GM12864 (cell line): ENCODE measurements at regions not wholly inside any gene's neighbourhood (a gene's known extent, or its start where the extent isn't known, plus 50 kb on each side); places are given as distances from the start of the nearest gene placed in this dataset.

Experiments used
- DNase-seq: peaks from one replicate; pipeline ENCODE4 v3.0.0-alpha.2; 2011; ENCODE audit warnings: low read depth
- H3K4me3 ChIP-seq: 2 replicates; pipeline ENCODE4 v1.5.1; 2011; ENCODE audit warnings: mild to moderate bottlenecking, low read depth, low read length, control low read depth
- CTCF ChIP-seq: IDR thresholded peaks from 2 replicates; pipeline ENCODE4 v1.5.1; 2011; ENCODE audit warnings: low read depth, mild to moderate bottlenecking, moderate library complexity, low read length, control low read depth, inconsistent platforms; ENCODE audit errors: missing control alignments

GRCh38 chr16:65545413-65545956 lies 423.6 kb upstream of the CDH11 start:
- no peak for TF ChIP-seq CTCF
- DNase-seq = no peak
- H3K4me3 ChIP-seq = no peak overlapping the region

- no peak for DNase-seq
- H3K4me3 ChIP-seq = no peak overlapping the region
- no peak for TF ChIP-seq CTCF
These were observed 422.2 kb upstream of the CDH11 start for GRCh38 chr16:65543781-65544740.

- no peak for DNase-seq
- TF ChIP-seq CTCF = no peak
These were observed 419.8 kb upstream of the CDH11 start for GRCh38 chr16:65541646-65542045.

GRCh38 chr16:65540901-65541300 lies 419.0 kb upstream of the CDH11 start:
- TF ChIP-seq CTCF = no peak
- H3K4me3 ChIP-seq = no peak overlapping the region
- DNase-seq = no peak

More at GRCh38 chr16:65541646-65542045, 419.8 kb upstream of the CDH11 start:
- H3K4me3 ChIP-seq = no peak overlapping the region

- TF ChIP-seq CTCF = no peak
- DNase-seq = no peak
These were observed 417.1 kb upstream of the CDH11 start for GRCh38 chr16:65538976-65539375.

GRCh38 chr16:65537336-65537735 lies 415.5 kb upstream of the CDH11 start:
- H3K4me3 ChIP-seq = no peak overlapping the region
- TF ChIP-seq CTCF = no peak
- DNase-seq = no peak

More at GRCh38 chr16:65538976-65539375, 417.1 kb upstream of the CDH11 start:
- H3K4me3 ChIP-seq = no peak overlapping the region
